GM23338 (cell line): ENCODE measurements at regions not wholly inside any gene's neighbourhood (a gene's known extent, or its start where the extent isn't known, plus 50 kb on each side); places are given as distances from the start of the nearest gene placed in this dataset.

Source experiments
- ATAC-seq: fragments of 200-7000 bp; cut with Tn5 transposase; 3 replicates; pipeline ENCODE4 v1.9.1; 2020
- DNase-seq: peaks from one replicate; pipeline ENCODE4 v3.0.0-alpha.2; 2015; ENCODE audit warnings: low spot score
- H2AFZ ChIP-seq: fragments of 200-600 bp; sonication (generic); 2 replicates; pipeline ENCODE4 v1.8.0; 2016; ENCODE audit warnings: antibody characterized with exemption, mild to moderate bottlenecking, moderate library complexity
- H3F3A ChIP-seq: fragments of 200-600 bp; sonication (generic); replicated peaks from 2 replicates; pipeline ENCODE4 v1.8.0; 2017; ENCODE audit warnings: antibody characterized with exemption, mixed run types, low read depth
- H3K27ac ChIP-seq: fragments of 200-600 bp; sonication (generic); 2 replicates; pipeline ENCODE4 v1.6.1; 2016; ENCODE audit warnings: low read depth
- H3K27me3 ChIP-seq: fragments of 200-600 bp; sonication (generic); 2 replicates; pipeline ENCODE4 v1.8.0; 2016; ENCODE audit warnings: mild to moderate bottlenecking, mixed run types, moderate library complexity; ENCODE audit not compliant: insufficient read depth
- H3K36me3 ChIP-seq: fragments of 200-600 bp; sonication (generic); 2 replicates; pipeline ENCODE4 v1.8.0; 2016; ENCODE audit warnings: mild to moderate bottlenecking; ENCODE audit not compliant: insufficient read depth
- H3K4me1 ChIP-seq: fragments of 200-600 bp; sonication (generic); 2 replicates; pipeline ENCODE4 v1.8.0; 2016; ENCODE audit warnings: mild to moderate bottlenecking, moderate library complexity; ENCODE audit not compliant: insufficient read depth
- H3K4me2 ChIP-seq: fragments of 200-600 bp; sonication (generic); 2 replicates; pipeline ENCODE4 v1.7.1; 2017; ENCODE audit warnings: mixed run types
- H3K4me3 ChIP-seq: fragments of 200-600 bp; sonication (generic); 2 replicates; pipeline ENCODE4 v1.6.1; 2016; ENCODE audit warnings: mixed run types
- H3K79me2 ChIP-seq: fragments of 200-600 bp; sonication (generic); replicated peaks from 2 replicates; pipeline ENCODE4 v1.8.0; 2017; ENCODE audit warnings: mild to moderate bottlenecking; ENCODE audit not compliant: insufficient read depth
- H3K9me2 ChIP-seq: fragments of 200-600 bp; sonication (generic); 2 replicates; pipeline ENCODE4 v1.8.0; 2017; ENCODE audit not compliant: insufficient read depth
- H4K20me1 ChIP-seq: fragments of 200-600 bp; sonication (generic); replicated peaks from 2 replicates; pipeline ENCODE4 v1.8.0; 2017; ENCODE audit warnings: mild to moderate bottlenecking; ENCODE audit not compliant: insufficient read depth
- H3K27ac Mint-ChIP-seq: 2 replicates; pipeline ENCODE4 v1.8.0; 2020; ENCODE audit warnings: inconsistent platforms, mild to moderate bottlenecking, moderate library complexity, mixed read lengths
- H3K27me3 Mint-ChIP-seq: 3 replicates; pipeline ENCODE4 v1.8.0; 2022; ENCODE audit warnings: low read depth, mild to moderate bottlenecking, moderate library complexity, mixed read lengths, inconsistent platforms; ENCODE audit not compliant: insufficient read depth, poor library complexity
- H3K36me3 Mint-ChIP-seq: 3 replicates; pipeline ENCODE4 v1.8.0; 2021; ENCODE audit warnings: low read depth, mild to moderate bottlenecking, inconsistent platforms, moderate library complexity, mixed read lengths
- H3K4me1 Mint-ChIP-seq: 3 replicates; pipeline ENCODE4 v1.8.0; 2020; ENCODE audit warnings: mild to moderate bottlenecking, inconsistent platforms, mixed read lengths
- H3K4me3 Mint-ChIP-seq: 3 replicates; pipeline ENCODE4 v1.8.0; 2021; ENCODE audit warnings: moderate library complexity, mild to moderate bottlenecking, inconsistent platforms, mixed read lengths
- H3K9me3 Mint-ChIP-seq: 3 replicates; pipeline ENCODE4 v1.8.0; 2020; ENCODE audit warnings: moderate library complexity, mild to moderate bottlenecking, inconsistent platforms, mixed read lengths
- ETS1 ChIP-seq: IDR thresholded peaks from 2 replicates; pipeline ENCODE4 v1.6.1; 2016; ENCODE audit warnings: antibody characterized with exemption
- EZH2 ChIP-seq: fragments of 200-600 bp; sonication (generic); IDR thresholded peaks from one replicate; pipeline ENCODE4 v1.8.0; 2017; ENCODE audit warnings: antibody characterized with exemption, mild to moderate bottlenecking, low read depth; ENCODE audit not compliant: unreplicated experiment
- JUNB ChIP-seq: IDR thresholded peaks from one replicate; pipeline ENCODE4 v1.6.1; 2016; ENCODE audit warnings: antibody characterized with exemption; ENCODE audit not compliant: unreplicated experiment
- NANOG ChIP-seq: IDR thresholded peaks from 2 replicates; pipeline ENCODE4 v1.6.1; 2016; ENCODE audit warnings: antibody characterized with exemption, borderline replicate concordance
- POLR2AphosphoS5 ChIP-seq: IDR thresholded peaks from 2 replicates; pipeline ENCODE4 v1.6.1; 2016; ENCODE audit warnings: antibody characterized with exemption, low read depth
- STAT1 ChIP-seq: IDR thresholded peaks from one replicate; pipeline ENCODE4 v1.6.1; 2016; ENCODE audit warnings: antibody characterized with exemption; ENCODE audit not compliant: unreplicated experiment
- ZNF331 ChIP-seq: fragments of 250-450 bp; sonication (Bioruptor Pico); IDR thresholded peaks from 2 replicates; pipeline ENCODE4 v1.5.0; 2020; ENCODE audit warnings: low read depth, mild to moderate bottlenecking, moderate library complexity
- ZNF462 ChIP-seq: fragments of 250-450 bp; sonication (Bioruptor Pico); IDR thresholded peaks from 2 replicates; pipeline ENCODE4 v1.5.0; 2020; ENCODE audit warnings: mild to moderate bottlenecking, moderate library complexity

GRCh38 chr2:105643405-105644173 is 101.1 kb upstream of the NCK2 start (continued):
- TF ChIP-seq POLR2AphosphoS5 (no peak), JUNB (no peak), NANOG (no peak), ETS1 (no peak)

GRCh38 chr2:105641389-105641811 is 103.3 kb upstream of the NCK2 start:
- Histone ChIP-seq H3K36me3 (no peaks in the 10 kb centered on the region), H3K4me2 (no peak overlapping the region), H3K27me3 (no peaks in the 10 kb centered on the region), H3K27ac (no peak overlapping the region), H3K79me2 (no peaks in the 10 kb centered on the region), H3K4me3 (no peak overlapping the region), H4K20me1 (no peaks in the 10 kb centered on the region), H3F3A (no peaks in the 10 kb centered on the region), H3K4me1 (peaks cover 25% of the 10 kb centered on the region), H3K9me2 (no peaks in the 10 kb centered on the region), H2AFZ (no peak overlapping the region)
- H3K27ac Mint-ChIP-seq, result no peak overlapping the region
- no peak overlapping the region for H3K4me3 Mint-ChIP-seq
- peaks cover 21% of the 10 kb centered on the region for H3K4me1 Mint-ChIP-seq
- H3K9me3 Mint-ChIP-seq, result no peaks in the 10 kb centered on the region
- TF ChIP-seq STAT1 (no peak), JUNB (no peak), ETS1 (no peak), POLR2AphosphoS5 (no peak), ZNF331 (no peak), EZH2 (no peak), ZNF462 (no peak)
- no peaks in the 10 kb centered on the region for H3K36me3 Mint-ChIP-seq
- no peak for ATAC-seq
- H3K27me3 Mint-ChIP-seq, result peaks cover 3% of the 10 kb centered on the region
- DNase-seq, result no peak
